ENCODE measurements at regions not wholly inside any gene's neighbourhood (a gene's known extent, or its start where the extent isn't known, plus 50 kb on each side); places are given as distances from the start of the nearest gene placed in this dataset.

GRCh38 chr17:79340333-79341221 is 266.0 kb downstream of the ENGASE start:
- no peak for DNase-seq

- no peak for DNase-seq
These were observed 264.7 kb downstream of the ENGASE start for GRCh38 chr17:79339321-79339720.

- peak; percentile 58 for DNase-seq
These were observed 264.0 kb downstream of the ENGASE start for GRCh38 chr17:79338604-79339003.

- DNase-seq = no peak
These were observed 263.5 kb downstream of the ENGASE start for GRCh38 chr17:79338152-79338551.

GRCh38 chr17:79337053-79337452 is 262.4 kb downstream of the ENGASE start:
- DNase-seq = no peak

GRCh38 chr17:79335456-79335855 is 260.8 kb downstream of the ENGASE start:
- DNase-seq = no peak

GRCh38 chr17:79332011-79332554 is 257.5 kb downstream of the ENGASE start:
- DNase-seq = peak; percentile 20

- DNase-seq = peak; percentile 11
These were observed 256.9 kb downstream of the ENGASE start for GRCh38 chr17:79331492-79331891.

- DNase-seq = no peak
These were observed 256.1 kb downstream of the ENGASE start for GRCh38 chr17:79330696-79331095.

- DNase-seq = no peak
These were observed 255.6 kb downstream of the ENGASE start for GRCh38 chr17:79330229-79330628.

- no peak for DNase-seq
These were observed 252.2 kb downstream of the ENGASE start for GRCh38 chr17:79326814-79327213.

GRCh38 chr17:79325709-79326430 is 251.2 kb downstream of the ENGASE start:
- no peak for DNase-seq

- DNase-seq = peak; percentile 39
These were observed 249.6 kb downstream of the ENGASE start for GRCh38 chr17:79324194-79324593.

- DNase-seq = no peak
These were observed 248.9 kb downstream of the ENGASE start for GRCh38 chr17:79323566-79323965.

GRCh38 chr17:79322211-79323123 is 247.8 kb downstream of the ENGASE start:
- DNase-seq = no peak

- no peak for DNase-seq
These were observed 245.7 kb downstream of the ENGASE start for GRCh38 chr17:79320331-79320730.

GRCh38 chr17:79317916-79318315 is 243.3 kb downstream of the ENGASE start:
- no peak for DNase-seq

- no peak for DNase-seq
These were observed 242.2 kb downstream of the ENGASE start for GRCh38 chr17:79316805-79317204.

GRCh38 chr17:79315358-79316105 is 240.9 kb downstream of the ENGASE start:
- DNase-seq = no peak

GRCh38 chr17:79314617-79315357 is 240.2 kb downstream of the ENGASE start:
- no peak for DNase-seq

GRCh38 chr17:79311373-79311772 is 236.7 kb downstream of the ENGASE start:
- no peak for DNase-seq
